ENCODE measurements at regions not wholly inside any gene's neighbourhood (a gene's known extent, or its start where the extent isn't known, plus 50 kb on each side); places are given as distances from the start of the nearest gene placed in this dataset.

- no peak for FAIRE-seq
Observed at GRCh38 chr6:105787747-105788146, 298.4 kb upstream of the PRDM1 start.

GRCh38 chr6:105786890-105787655 is 299.1 kb upstream of the PRDM1 start:
- no peak for FAIRE-seq

GRCh38 chr6:105786449-105786848 is 299.7 kb upstream of the PRDM1 start:
- no peak for FAIRE-seq

- no peak for FAIRE-seq
Observed at GRCh38 chr6:105785066-105785811, 300.9 kb upstream of the PRDM1 start.

- FAIRE-seq: no peak
Observed at GRCh38 chr6:105784179-105784578, 302.0 kb upstream of the PRDM1 start.

- no peak for FAIRE-seq
Observed at GRCh38 chr6:105783333-105783935, 302.7 kb upstream of the PRDM1 start.

- no peak for FAIRE-seq
Observed at GRCh38 chr6:105781915-105782314, 304.2 kb upstream of the PRDM1 start.

GRCh38 chr6:105781248-105781647 is 304.9 kb upstream of the PRDM1 start:
- no peak for FAIRE-seq

- FAIRE-seq: no peak
Observed at GRCh38 chr6:105780146-105780860, 305.8 kb upstream of the PRDM1 start.

GRCh38 chr6:105779110-105779509 is 307.0 kb upstream of the PRDM1 start:
- peak; percentile 94 for FAIRE-seq

- FAIRE-seq: no peak
Observed at GRCh38 chr6:105775095-105775494, 311.0 kb upstream of the PRDM1 start.

- no peak for FAIRE-seq
Observed at GRCh38 chr6:105774247-105774646, 311.9 kb upstream of the PRDM1 start.

GRCh38 chr6:105771313-105771970 is 314.7 kb upstream of the PRDM1 start:
- no peak for FAIRE-seq

- no peak for FAIRE-seq
Observed at GRCh38 chr6:105769987-105770386, 316.1 kb upstream of the PRDM1 start.

- FAIRE-seq: no peak
Observed at GRCh38 chr6:105769197-105769596, 316.9 kb upstream of the PRDM1 start.

- no peak for FAIRE-seq
Observed at GRCh38 chr6:105767541-105767940, 318.6 kb upstream of the PRDM1 start.

GRCh38 chr6:105765239-105765638 is 320.9 kb upstream of the PRDM1 start:
- no peak for FAIRE-seq

- no peak for FAIRE-seq
Observed at GRCh38 chr6:105764315-105764714, 321.8 kb upstream of the PRDM1 start.

GRCh38 chr6:105763866-105764265 is 322.3 kb upstream of the PRDM1 start:
- FAIRE-seq: no peak

GRCh38 chr6:105760746-105761145 is 325.4 kb upstream of the PRDM1 start:
- no peak for FAIRE-seq

- FAIRE-seq: no peak
Observed at GRCh38 chr6:105759946-105760345, 326.2 kb upstream of the PRDM1 start.

GRCh38 chr6:105759015-105759414 is 327.1 kb upstream of the PRDM1 start:
- no peak for FAIRE-seq
